ENCODE measurements at regions not wholly inside any gene's neighbourhood (a gene's known extent, or its start where the extent isn't known, plus 50 kb on each side); places are given as distances from the start of the nearest gene placed in this dataset. TPM values are rescaled to one million over a fixed set of nuclear protein-coding genes. Genes with fewer than 3 reads are reported as not detected.
A peak's percentile ranks its signal among the peaks of the same experiment; 100 is the strongest.

- Mint-ChIP-seq H3K36me3 (ENCODE audit: low read depth) (no peaks in the 10 kb centered on the region), H3K27ac (no peak overlapping the region), H3K4me3 (no peak overlapping the region), H3K9me3 (no peaks in the 10 kb centered on the region), H3K4me1 (ENCODE audit: low read depth) (peaks cover 15% of the 10 kb centered on the region), H3K27me3 (peaks cover 21% of the 10 kb centered on the region)
- TF ChIP-seq, protein P1, sequence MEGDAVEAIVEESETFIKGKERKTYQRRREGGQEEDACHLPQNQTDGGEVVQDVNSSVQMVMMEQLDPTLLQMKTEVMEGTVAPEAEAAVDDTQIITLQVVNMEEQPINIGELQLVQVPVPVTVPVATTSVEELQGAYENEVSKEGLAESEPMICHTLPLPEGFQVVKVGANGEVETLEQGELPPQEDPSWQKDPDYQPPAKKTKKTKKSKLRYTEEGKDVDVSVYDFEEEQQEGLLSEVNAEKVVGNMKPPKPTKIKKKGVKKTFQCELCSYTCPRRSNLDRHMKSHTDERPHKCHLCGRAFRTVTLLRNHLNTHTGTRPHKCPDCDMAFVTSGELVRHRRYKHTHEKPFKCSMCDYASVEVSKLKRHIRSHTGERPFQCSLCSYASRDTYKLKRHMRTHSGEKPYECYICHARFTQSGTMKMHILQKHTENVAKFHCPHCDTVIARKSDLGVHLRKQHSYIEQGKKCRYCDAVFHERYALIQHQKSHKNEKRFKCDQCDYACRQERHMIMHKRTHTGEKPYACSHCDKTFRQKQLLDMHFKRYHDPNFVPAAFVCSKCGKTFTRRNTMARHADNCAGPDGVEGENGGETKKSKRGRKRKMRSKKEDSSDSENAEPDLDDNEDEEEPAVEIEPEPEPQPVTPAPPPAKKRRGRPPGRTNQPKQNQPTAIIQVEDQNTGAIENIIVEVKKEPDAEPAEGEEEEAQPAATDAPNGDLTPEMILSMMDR (IDR thresholded peaks at IDR 0.05), result no peak
- ATAC-seq, result no peak
- ChIA-PET CTCF (interaction anchor here (7.3 to 11.9 kb wide), 3 partner anchors 20 to 46 kb away, joined by 105 to 298 read pairs (median 108); no protein-coding TSS in a partner anchor), POLR2A (no interaction called here)
- intact Hi-C loops (cut with micrococcal nuclease), result no loop called here
- no peak for DNase-seq
These were observed 1351.1 kb downstream of the TMEM121 start for GRCh38 chr14:106877517-106877916.

- intact Hi-C loops (cut with micrococcal nuclease), result no loop called here
- no peaks in the 10 kb centered on the region for H3K36me3 Mint-ChIP-seq (ENCODE audit: low read depth)
- TF ChIP-seq, protein P1 (IDR thresholded peaks at IDR 0.05), result peak; percentile 82
- peaks cover 21% of the 10 kb centered on the region for H3K27me3 Mint-ChIP-seq
- no peak overlapping the region for H3K4me3 Mint-ChIP-seq
- no peak overlapping the region for H3K27ac Mint-ChIP-seq
- POLR2A ChIA-PET, result no interaction called here
- ATAC-seq (peak; percentile 92), DNase-seq (peak; percentile 91)
- H3K4me1 Mint-ChIP-seq (ENCODE audit: low read depth), result peaks cover 3% of the 10 kb centered on the region
- peaks cover 2% of the 10 kb centered on the region for H3K9me3 Mint-ChIP-seq
- CTCF ChIA-PET, result interaction anchor here (3.9 to 11.9 kb wide), 2 partner anchors 37 to 48 kb away, joined by 16 to 298 read pairs; no protein-coding TSS in a partner anchor
These were observed 1352.9 kb downstream of the TMEM121 start for GRCh38 chr14:106879241-106879640.

DNA sequence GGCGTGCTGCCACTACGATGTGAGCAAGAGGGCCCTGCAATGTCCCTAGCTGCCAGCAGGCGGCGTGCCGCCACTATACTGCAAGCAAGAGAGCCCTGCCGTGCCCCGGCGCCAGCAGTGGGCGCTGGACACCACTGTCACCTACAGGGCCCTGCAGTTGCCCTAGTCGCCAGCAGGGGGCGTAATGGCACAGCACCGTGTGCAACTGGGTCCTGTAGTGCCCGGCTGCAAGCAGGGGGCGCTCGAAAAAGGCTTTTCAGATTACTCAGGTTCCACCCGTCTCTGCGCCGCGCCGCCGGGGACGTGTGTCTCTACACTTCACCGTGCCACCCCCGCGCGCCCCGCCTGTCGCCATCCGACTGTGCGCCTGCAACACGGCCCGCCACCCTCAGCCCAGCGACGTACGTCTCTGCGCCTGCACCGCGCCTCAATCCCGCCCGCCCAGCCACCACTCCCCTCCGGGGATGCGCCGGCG, 1356.9 kb downstream of the TMEM121 start:
- Mint-ChIP-seq H3K4me1 (ENCODE audit: low read depth) (no peaks in the 10 kb centered on the region), H3K36me3 (ENCODE audit: low read depth) (no peaks in the 10 kb centered on the region), H3K27ac (no peak overlapping the region), H3K9me3 (peaks cover 2% of the 10 kb centered on the region), H3K4me3 (no peak overlapping the region), H3K27me3 (peaks cover 3% of the 10 kb centered on the region)
- ChIA-PET POLR2A (no interaction called here), CTCF (interaction anchor here (2.9 to 11.9 kb wide), 3 partner anchors 10 to 52 kb away, joined by 16 to 298 read pairs (median 33); no protein-coding TSS in a partner anchor)
- ATAC-seq, result peak; percentile 81
- TF ChIP-seq, protein P1 (IDR thresholded peaks at IDR 0.05), result peak; percentile 98
- intact Hi-C loops (cut with micrococcal nuclease), result no loop called here
- peak; percentile 85 for DNase-seq

Small RNAs in the stretch of these regions (microRNA-seq; reads per million reads assigned to microRNA genes)
- gene MIR4507 (ENCODE audit: borderline microRNAs expressed, borderline replicate concordance) (not detected), gene MIR4537 (ENCODE audit: borderline microRNAs expressed, borderline replicate concordance) (not detected), gene MIR4538 (ENCODE audit: borderline microRNAs expressed, borderline replicate concordance) (not detected), gene MIR4539 (ENCODE audit: borderline microRNAs expressed, borderline replicate concordance) (not detected), gene MIR5195 (ENCODE audit: borderline microRNAs expressed, borderline replicate concordance) (not detected), gene MIR8071-1 (ENCODE audit: borderline microRNAs expressed, borderline replicate concordance) (not detected), gene MIR8071-2 (ENCODE audit: borderline microRNAs expressed, borderline replicate concordance) (not detected)
